Activated CD8-positive, alpha-beta T cell treated with anti-CD3 and anti-CD28 coated beads, Interleukin-2, amount 10 ng/mL, durations not matched to agents 7 days and 5 days (primary cell): ENCODE measurements at regions not wholly inside any gene's neighbourhood (a gene's known extent, or its start where the extent isn't known, plus 50 kb on each side); places are given as distances from the start of the nearest gene placed in this dataset.

Source experiments
- ATAC-seq: fragments of 150-1000 bp; cut with Tn5 transposase; one replicate; pipeline ENCODE4 v1.10.0; 2021; ENCODE audit warnings: moderate library complexity
- CTCF ChIA-PET: fragments of 350-600 bp; sonication (Branson Sonifier 250); formaldehyde crosslinking; loops from one replicate; lab custom pipeline; 2021; ENCODE audit warnings: antibody characterized with exemption; lab: Charles Lee
- POLR2A ChIA-PET: fragments of 350-600 bp; sonication (Branson Sonifier 250); formaldehyde crosslinking; loops from one replicate; lab custom pipeline; 2021; ENCODE audit warnings: antibody characterized with exemption; lab: Charles Lee
- DNase-seq: peaks from one replicate; pipeline ENCODE4 v3.0.0-alpha.2; 2020
- H3K27ac Mint-ChIP-seq: one replicate; pipeline ENCODE4 v1.8.0; 2021; ENCODE audit warnings: mild to moderate bottlenecking, mixed read lengths
- H3K27me3 Mint-ChIP-seq: one replicate; pipeline ENCODE4 v1.8.0; 2021; ENCODE audit warnings: low read depth, mixed read lengths
- H3K36me3 Mint-ChIP-seq: one replicate; pipeline ENCODE4 v1.8.0; 2021; ENCODE audit warnings: low read depth, mixed read lengths
- H3K4me1 Mint-ChIP-seq: one replicate; pipeline ENCODE4 v1.8.0; 2021; ENCODE audit warnings: low read depth, mixed read lengths
- H3K4me3 Mint-ChIP-seq: one replicate; pipeline ENCODE4 v1.8.0; 2021; ENCODE audit warnings: mild to moderate bottlenecking, mixed read lengths
- H3K9me3 Mint-ChIP-seq: one replicate; pipeline ENCODE4 v1.8.0; 2022; ENCODE audit warnings: mixed read lengths; ENCODE audit not compliant: insufficient read depth

DNA sequence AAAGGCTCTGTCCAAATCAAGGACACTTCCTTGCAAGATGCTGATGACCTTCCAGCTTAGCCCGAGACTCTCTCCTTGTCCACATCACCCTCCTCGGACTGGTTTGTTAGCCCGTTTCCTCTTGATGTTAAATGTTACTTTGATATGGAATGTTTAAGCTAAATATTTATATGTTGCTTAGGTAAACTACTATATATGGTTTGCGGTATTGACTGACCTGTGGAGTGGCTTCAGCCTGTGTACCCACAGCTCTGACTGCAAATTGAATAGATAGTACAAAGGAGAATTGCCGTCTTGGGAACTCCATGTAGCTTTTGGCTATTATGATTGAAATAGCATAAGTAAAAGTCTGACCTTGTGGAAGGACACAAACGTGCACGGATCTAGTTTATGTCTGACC is 422.0 kb downstream of the YTHDC2 start:
- ChIA-PET POLR2A (no interaction called here), CTCF (no interaction called here)
- H3K4me3 Mint-ChIP-seq, result no peak overlapping the region
- H3K36me3 Mint-ChIP-seq, result no peaks in the 10 kb centered on the region
- ATAC-seq (no peak), DNase-seq (no peak)
- no peak overlapping the region for H3K27ac Mint-ChIP-seq
- no peaks in the 10 kb centered on the region for H3K27me3 Mint-ChIP-seq
- H3K9me3 Mint-ChIP-seq, result no peaks in the 10 kb centered on the region
- no peaks in the 10 kb centered on the region for H3K4me1 Mint-ChIP-seq

DNA sequence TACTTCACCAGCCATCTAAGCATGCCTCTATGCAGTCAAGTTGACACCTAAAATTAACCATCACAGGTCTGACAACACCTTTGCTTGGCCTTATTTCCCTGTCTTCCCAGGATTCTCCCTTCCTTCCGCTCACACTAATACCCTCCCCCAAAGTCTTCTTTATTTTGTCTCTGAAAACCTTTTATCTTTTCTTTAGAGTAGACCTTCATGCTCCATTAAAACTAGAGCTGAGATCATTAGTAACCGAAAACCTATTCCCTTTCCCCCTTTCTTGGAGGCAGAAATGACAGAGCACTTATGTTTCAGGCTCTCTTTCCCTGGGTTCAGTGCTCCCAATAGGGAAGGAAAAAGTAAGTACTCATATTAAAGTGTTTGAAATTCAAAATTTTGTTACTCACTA is 423.8 kb downstream of the YTHDC2 start:
- Mint-ChIP-seq H3K9me3 (no peaks in the 10 kb centered on the region), H3K4me3 (no peak overlapping the region), H3K27me3 (no peaks in the 10 kb centered on the region), H3K4me1 (no peaks in the 10 kb centered on the region), H3K27ac (no peak overlapping the region), H3K36me3 (no peaks in the 10 kb centered on the region)
- DNase-seq (no peak), ATAC-seq (no peak)
- ChIA-PET CTCF (no interaction called here), POLR2A (no interaction called here)

DNA sequence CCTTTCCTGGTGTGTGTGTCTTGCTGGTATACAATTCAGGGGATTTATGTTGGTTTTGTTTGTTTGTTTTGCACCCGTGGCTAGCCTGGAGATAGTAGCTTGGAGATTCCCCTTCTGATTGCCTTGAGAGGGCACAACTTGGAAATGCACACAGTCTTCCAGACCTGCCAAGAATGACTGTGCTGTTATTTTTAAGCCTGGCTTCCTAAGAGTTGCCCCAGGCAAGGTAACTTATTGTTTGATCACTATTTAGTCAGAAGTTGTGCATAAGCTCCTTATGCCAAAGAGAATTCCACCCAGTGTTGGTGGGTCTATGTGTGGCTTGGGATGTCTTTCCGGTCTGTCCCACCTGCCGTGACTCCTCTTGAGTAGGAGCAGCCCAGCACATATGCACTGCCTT is 421.9 kb upstream of the KCNN2 start:
- Mint-ChIP-seq H3K36me3 (no peaks in the 10 kb centered on the region), H3K4me3 (no peak overlapping the region), H3K4me1 (no peaks in the 10 kb centered on the region), H3K9me3 (no peaks in the 10 kb centered on the region), H3K27me3 (no peaks in the 10 kb centered on the region), H3K27ac (no peak overlapping the region)
- ChIA-PET POLR2A (no interaction called here), CTCF (no interaction called here)
- ATAC-seq (no peak), DNase-seq (no peak)

DNA sequence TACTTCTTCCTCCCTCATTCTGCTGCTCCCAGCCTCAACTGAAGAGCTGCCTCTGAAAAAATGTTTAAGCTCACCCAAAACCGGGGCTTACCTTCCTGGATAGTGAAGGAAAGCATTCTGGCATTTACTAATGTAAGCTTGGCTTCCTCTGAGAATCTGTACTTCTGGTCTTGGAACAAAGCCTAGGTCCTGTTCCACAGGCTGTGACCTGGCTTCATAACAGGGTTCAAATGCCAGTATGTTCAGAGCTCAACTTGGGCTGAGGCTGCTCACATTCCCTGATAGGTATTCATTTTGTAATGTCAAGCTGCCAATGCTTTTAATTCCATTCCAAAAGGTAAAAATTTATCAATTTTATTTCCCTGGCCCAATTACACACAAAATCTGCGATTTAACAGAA is 411.7 kb upstream of the KCNN2 start:
- ATAC-seq, result no peak

DNA sequence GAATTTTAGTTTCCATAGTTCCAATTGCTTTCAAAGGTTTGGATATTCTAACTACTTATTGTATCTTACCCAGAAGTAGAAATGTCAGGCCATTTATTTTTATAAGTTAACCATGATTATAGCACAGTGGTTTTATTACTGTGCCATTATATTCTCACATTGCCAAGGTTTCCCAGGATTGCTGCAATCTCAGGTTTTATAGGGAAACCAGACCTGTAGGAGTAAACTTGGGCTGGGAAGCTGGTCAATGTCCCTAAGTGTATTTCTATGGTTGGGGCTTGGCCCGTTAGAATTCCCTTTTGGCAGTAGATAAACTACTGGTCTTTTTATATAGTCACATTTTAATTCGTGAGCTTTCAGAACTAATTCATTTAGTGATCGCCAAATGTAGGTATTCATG is 396.6 kb upstream of the KCNN2 start:
- CTCF ChIA-PET, result no interaction called here
- POLR2A ChIA-PET, result no interaction called here
- ATAC-seq (no peak), DNase-seq (no peak)
- Mint-ChIP-seq H3K36me3 (no peaks in the 10 kb centered on the region), H3K9me3 (peaks cover 4% of the 10 kb centered on the region), H3K27me3 (no peaks in the 10 kb centered on the region), H3K27ac (no peak overlapping the region), H3K4me3 (no peak overlapping the region), H3K4me1 (no peaks in the 10 kb centered on the region)

More for the DNA sequence above, 411.7 kb upstream of the KCNN2 start:
- H3K4me1 Mint-ChIP-seq, result no peaks in the 10 kb centered on the region
- ChIA-PET CTCF (no interaction called here), POLR2A (no interaction called here)
- no peaks in the 10 kb centered on the region for H3K36me3 Mint-ChIP-seq
- no peak overlapping the region for H3K27ac Mint-ChIP-seq
- H3K4me3 Mint-ChIP-seq, result no peak overlapping the region
- DNase-seq, result no peak
- H3K9me3 Mint-ChIP-seq, result peaks cover 5% of the 10 kb centered on the region
- H3K27me3 Mint-ChIP-seq, result no peaks in the 10 kb centered on the region

DNA sequence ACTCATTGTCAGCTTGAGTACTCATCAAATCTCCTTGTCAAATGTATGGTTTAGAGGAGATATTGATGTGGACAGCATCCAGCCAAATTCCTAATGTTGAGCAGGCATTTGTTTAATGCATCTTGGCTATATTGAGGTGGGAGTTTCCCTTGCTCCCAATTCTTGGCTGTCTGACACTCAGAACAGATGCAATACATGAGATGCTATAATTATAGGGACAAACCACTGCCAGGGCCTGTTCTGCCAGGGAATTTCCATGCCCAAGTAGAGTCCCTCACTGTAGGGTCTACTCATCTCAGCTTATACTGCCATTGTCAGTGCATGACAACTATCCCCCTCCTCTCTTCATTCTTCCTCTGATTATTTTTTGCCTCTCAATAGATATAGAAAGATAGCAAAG is 392.0 kb upstream of the KCNN2 start:
- Mint-ChIP-seq H3K4me3 (no peak overlapping the region), H3K27me3 (no peaks in the 10 kb centered on the region), H3K4me1 (no peaks in the 10 kb centered on the region), H3K9me3 (peaks cover under 1% of the 10 kb centered on the region), H3K27ac (no peak overlapping the region), H3K36me3 (no peaks in the 10 kb centered on the region)
- ChIA-PET CTCF (no interaction called here), POLR2A (no interaction called here)
- no peak for DNase-seq
- no peak for ATAC-seq

DNA sequence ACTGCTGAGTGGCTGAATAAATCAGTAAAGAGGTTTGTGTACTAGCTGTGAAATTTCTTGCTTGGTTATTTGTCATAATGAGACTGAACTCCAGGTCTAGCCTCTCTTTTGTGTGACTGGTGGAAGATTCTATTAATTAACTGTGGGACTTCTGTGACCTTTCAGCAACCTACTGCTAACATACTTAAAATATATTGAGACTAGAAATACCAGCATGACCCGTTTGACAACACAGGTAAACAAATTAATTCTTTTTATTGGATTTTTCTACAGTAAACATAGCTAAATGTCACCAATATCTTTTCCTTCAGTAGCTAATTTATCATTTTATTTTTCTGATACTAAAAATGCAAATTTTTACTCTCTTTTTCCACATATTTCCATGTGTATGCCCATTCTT is 390.4 kb upstream of the KCNN2 start:
- H3K27me3 Mint-ChIP-seq, result no peaks in the 10 kb centered on the region
- no peaks in the 10 kb centered on the region for H3K9me3 Mint-ChIP-seq
- H3K4me1 Mint-ChIP-seq, result no peaks in the 10 kb centered on the region
- CTCF ChIA-PET, result no interaction called here
- no peak overlapping the region for H3K4me3 Mint-ChIP-seq
- no peaks in the 10 kb centered on the region for H3K36me3 Mint-ChIP-seq
- DNase-seq (no peak), ATAC-seq (no peak)
- H3K27ac Mint-ChIP-seq, result no peak overlapping the region
- POLR2A ChIA-PET, result no interaction called here

DNA sequence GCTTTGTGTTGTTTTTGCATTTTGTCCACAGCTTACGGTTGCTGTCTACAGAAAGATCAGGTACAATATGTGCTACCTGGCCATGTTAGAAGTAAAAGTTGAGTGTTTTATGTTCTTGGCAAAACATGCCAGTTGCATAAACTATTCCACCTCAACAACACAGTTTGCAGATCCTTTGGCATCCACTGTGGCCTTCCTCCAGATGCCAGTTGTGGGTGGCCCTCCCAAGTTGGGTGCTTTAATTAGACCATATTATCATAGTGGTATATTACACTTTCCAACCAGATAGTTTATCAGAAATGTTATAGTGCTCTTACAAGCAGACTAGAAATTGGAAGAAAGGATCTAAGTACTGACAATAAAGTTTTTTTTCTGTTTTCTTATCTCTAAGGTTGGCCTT is 386.9 kb upstream of the KCNN2 start:
- H3K4me1 Mint-ChIP-seq, result no peaks in the 10 kb centered on the region
- ChIA-PET POLR2A (no interaction called here), CTCF (no interaction called here)
- H3K4me3 Mint-ChIP-seq, result no peak overlapping the region
- H3K36me3 Mint-ChIP-seq, result no peaks in the 10 kb centered on the region
- no peaks in the 10 kb centered on the region for H3K27me3 Mint-ChIP-seq
- H3K9me3 Mint-ChIP-seq, result peaks cover 3% of the 10 kb centered on the region
- H3K27ac Mint-ChIP-seq, result no peak overlapping the region
- DNase-seq (no peak), ATAC-seq (no peak)

DNA sequence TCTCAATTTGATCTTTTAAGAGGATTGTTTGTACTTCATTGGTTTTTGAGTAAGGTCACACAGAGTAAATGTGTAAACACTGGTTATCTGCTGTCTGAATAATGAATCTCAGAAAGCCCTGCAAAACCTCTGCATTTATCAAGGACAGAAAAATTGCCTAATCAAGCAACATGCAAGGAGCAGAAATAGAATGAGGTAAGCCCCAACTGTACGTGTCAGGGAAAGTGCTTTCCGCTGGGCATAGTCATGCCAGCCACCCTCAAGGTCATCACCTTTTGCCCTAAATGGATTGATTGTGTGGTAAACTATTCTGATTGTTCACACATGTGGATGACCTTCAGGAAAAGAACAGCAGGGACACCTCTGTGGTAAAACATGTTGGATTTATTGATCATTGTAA is 376.9 kb upstream of the KCNN2 start:
- Mint-ChIP-seq H3K27me3 (no peaks in the 10 kb centered on the region), H3K36me3 (no peaks in the 10 kb centered on the region), H3K4me3 (no peak overlapping the region), H3K27ac (no peak overlapping the region), H3K9me3 (peaks cover 3% of the 10 kb centered on the region), H3K4me1 (no peaks in the 10 kb centered on the region)
- CTCF ChIA-PET, result no interaction called here
- no peak for DNase-seq
- no peak for ATAC-seq
- POLR2A ChIA-PET, result no interaction called here

DNA sequence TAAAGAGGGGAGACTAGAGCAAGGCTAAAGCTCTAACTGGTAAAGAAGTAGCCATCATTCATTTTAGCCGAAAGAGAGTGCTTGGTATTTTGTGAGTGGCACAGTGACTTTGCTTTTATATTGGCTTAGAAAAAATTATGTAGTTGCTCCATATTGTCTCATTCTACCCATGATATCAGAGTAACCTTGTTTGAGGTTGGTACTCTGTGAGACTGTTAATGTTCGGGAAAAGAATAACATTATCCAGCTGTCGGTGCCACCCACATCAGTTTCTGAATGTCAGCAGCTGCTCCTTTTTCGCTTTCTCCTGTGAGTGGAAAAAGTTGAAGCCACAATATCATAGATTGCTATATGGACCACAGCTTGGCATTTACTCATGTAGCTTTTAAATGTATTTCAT is 376.4 kb upstream of the KCNN2 start:
- no peaks in the 10 kb centered on the region for H3K4me1 Mint-ChIP-seq
- H3K36me3 Mint-ChIP-seq, result no peaks in the 10 kb centered on the region
- no peak overlapping the region for H3K4me3 Mint-ChIP-seq
- no peak overlapping the region for H3K27ac Mint-ChIP-seq
- POLR2A ChIA-PET, result no interaction called here
- ATAC-seq (no peak), DNase-seq (no peak)
- no peaks in the 10 kb centered on the region for H3K27me3 Mint-ChIP-seq
- peaks cover 3% of the 10 kb centered on the region for H3K9me3 Mint-ChIP-seq
- CTCF ChIA-PET, result no interaction called here

DNA sequence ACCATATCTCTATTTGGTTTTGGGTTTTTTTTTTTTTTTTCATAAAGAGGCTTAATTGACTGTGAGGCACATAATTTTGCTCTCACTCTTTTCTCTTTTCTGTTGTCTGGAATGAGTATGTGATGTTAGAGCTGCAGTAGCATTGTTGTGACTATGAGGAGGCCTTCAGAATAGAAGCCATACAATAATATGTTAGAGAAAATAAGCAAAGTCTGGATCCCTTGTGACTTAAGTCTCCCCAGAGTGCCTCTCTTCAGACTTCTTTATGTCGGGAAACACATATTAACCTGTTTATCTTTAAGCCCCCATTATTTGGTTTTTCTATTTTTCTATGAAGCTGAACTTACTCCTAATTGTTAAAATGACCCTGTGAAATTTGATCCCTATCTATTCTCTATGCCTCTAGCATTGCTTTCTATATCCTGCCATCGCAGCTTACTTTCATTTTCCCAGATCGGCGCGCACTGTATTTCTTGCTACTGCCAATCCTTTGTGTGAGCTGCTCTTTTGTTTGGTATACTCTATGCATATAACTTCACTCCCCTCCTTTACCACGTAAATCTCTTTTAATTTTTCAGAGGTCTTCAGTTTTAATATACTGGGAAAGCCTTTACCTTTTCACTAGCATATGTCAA is 372.5 kb upstream of the KCNN2 start:
- POLR2A ChIA-PET, result no interaction called here
- DNase-seq (no peak), ATAC-seq (no peak)
- Mint-ChIP-seq H3K27me3 (no peaks in the 10 kb centered on the region), H3K4me3 (no peak overlapping the region), H3K9me3 (peaks cover 3% of the 10 kb centered on the region), H3K27ac (no peak overlapping the region), H3K4me1 (no peaks in the 10 kb centered on the region), H3K36me3 (no peaks in the 10 kb centered on the region)
- CTCF ChIA-PET, result no interaction called here

DNA sequence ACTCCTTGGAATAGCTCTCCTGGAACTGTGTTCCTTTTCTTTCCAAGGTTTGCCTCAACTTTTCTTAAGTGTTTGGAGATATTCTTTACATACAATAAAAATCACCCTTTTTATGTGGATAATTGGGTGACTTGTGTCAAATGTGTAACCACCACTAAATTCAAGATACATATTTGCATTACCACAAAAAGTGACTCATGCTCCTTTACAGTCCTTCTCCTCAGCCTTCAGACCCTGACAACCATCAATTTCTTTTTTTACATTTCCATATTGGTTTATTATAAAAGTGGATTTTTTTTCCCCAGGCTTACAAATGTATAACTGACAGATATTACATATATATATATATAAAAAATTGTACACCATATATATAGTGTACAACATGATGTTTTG is 372.0 kb upstream of the KCNN2 start:
- CTCF ChIA-PET, result no interaction called here
- no peak overlapping the region for H3K27ac Mint-ChIP-seq
- peaks cover 3% of the 10 kb centered on the region for H3K9me3 Mint-ChIP-seq

DNA sequence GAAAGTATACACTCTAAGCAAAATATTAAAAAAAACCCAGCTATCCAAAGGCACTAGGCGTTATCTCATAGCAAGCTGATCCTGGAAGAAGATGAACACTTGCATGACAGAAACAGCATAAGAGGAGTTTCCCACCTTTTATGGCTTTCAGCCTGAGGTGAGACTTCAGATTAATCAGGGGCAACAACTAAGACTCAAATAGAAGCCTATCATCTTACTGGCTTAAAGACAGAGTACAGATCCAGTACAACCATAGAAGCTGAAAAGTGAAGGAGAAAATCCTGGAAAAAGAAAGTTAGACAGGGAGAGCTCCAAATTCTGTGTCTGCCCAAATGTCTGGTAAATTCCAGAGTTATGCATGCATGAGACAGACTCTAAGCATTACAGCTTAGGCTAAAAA is 360.8 kb upstream of the KCNN2 start:
- ChIA-PET POLR2A (no interaction called here), CTCF (no interaction called here)
- H3K36me3 Mint-ChIP-seq, result no peaks in the 10 kb centered on the region
- H3K27ac Mint-ChIP-seq, result no peak overlapping the region
- no peak for ATAC-seq
- H3K27me3 Mint-ChIP-seq, result no peaks in the 10 kb centered on the region
- H3K4me3 Mint-ChIP-seq, result no peak overlapping the region
- H3K4me1 Mint-ChIP-seq, result no peaks in the 10 kb centered on the region
- H3K9me3 Mint-ChIP-seq, result no peaks in the 10 kb centered on the region
- no peak for DNase-seq

More for the DNA sequence above, 372.0 kb upstream of the KCNN2 start:
- no peak for DNase-seq
- POLR2A ChIA-PET, result no interaction called here
- H3K4me1 Mint-ChIP-seq, result no peaks in the 10 kb centered on the region
- H3K36me3 Mint-ChIP-seq, result no peaks in the 10 kb centered on the region
- no peak overlapping the region for H3K4me3 Mint-ChIP-seq
- no peaks in the 10 kb centered on the region for H3K27me3 Mint-ChIP-seq
- ATAC-seq, result no peak
